GM12891 (cell line): ENCODE measurements at regions not wholly inside any gene's neighbourhood (a gene's known extent, or its start where the extent isn't known, plus 50 kb on each side); places are given as distances from the start of the nearest gene placed in this dataset.

Source experiments
- DNase-seq: peaks from one replicate; pipeline ENCODE4 v3.0.0; 2011; ENCODE audit warnings: low spot score; ENCODE audit not compliant: insufficient read length
- FAIRE-seq: peaks from 2 replicates; lab custom pipeline; 2011; peaks lifted over from hg19 to GRCh38; lab: Jason Lieb, UNC
- PAX5 ChIP-seq: IDR thresholded peaks from 2 replicates; pipeline ENCODE4 v1.6.1; 2011; ENCODE audit warnings: low read length, moderate library complexity, mild to moderate bottlenecking; ENCODE audit not compliant: insufficient read depth, severe bottlenecking
- POLR2A ChIP-seq: IDR thresholded peaks from 2 replicates; pipeline ENCODE4 v1.6.1; 2011; ENCODE audit warnings: low read depth, low read length, control low read depth
- POLR2AphosphoS5 ChIP-seq: IDR thresholded peaks from 2 replicates; pipeline ENCODE4 v1.6.1; 2011; ENCODE audit warnings: low read depth, low read length, control low read depth
- POU2F2 ChIP-seq: IDR thresholded peaks from 2 replicates; pipeline ENCODE4 v1.6.1; 2011; ENCODE audit warnings: low read depth, mild to moderate bottlenecking, control low read depth, low read length, moderate library complexity
- SPI1 ChIP-seq: IDR thresholded peaks from 2 replicates; pipeline ENCODE4 v1.6.1; 2011; ENCODE audit warnings: low read depth, low read length, control low read depth
- TAF1 ChIP-seq: IDR thresholded peaks from 2 replicates; pipeline ENCODE4 v1.6.1; 2011; ENCODE audit warnings: low read depth, low read length, control low read depth

DNA sequence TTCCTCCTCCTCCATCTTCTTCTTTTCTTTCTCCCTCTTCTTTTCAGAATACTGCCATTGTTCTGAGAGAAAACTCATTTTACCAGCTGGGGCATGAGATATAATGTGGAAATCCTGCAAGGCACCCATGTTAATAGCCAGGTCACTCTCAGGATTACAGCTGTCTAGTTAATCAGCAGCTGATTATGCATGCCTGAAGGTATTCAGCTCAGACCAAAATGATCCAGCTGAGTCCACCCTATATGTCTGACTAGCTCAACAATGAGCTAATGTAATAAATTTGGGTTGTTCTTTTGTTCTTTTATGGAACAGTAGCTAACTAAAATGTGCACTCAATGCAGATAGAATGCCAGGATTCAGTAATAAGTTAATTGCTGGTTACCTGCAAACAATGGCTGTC, 441.4 kb downstream of the KDM5D start:
- FAIRE-seq (no peak), DNase-seq (no peak)
- no peak for TF ChIP-seq TAF1
- TF ChIP-seq POU2F2, result no peak
- TF ChIP-seq PAX5, result no peak
- no peak for TF ChIP-seq POLR2AphosphoS5
- TF ChIP-seq POLR2A, result no peak
- no peak for TF ChIP-seq SPI1

DNA sequence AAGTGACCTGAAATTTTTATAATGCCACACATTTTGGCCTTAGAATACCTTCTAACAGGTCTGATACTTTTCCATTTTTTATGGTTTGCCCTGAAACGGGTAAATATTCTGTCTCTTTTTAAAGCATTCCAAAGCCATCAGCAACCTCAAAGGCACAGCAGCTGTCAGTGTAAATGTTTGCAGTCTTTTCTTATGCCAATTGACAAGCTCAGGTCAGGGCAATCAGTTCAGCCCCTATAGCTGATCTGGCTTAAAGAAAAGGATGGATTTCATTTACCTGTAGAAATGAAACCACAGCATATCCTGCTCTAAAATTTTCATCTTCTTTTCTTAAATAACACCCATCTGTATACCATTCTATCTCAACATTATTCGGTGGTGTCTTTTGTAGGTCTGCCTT, 453.6 kb downstream of the KDM5D start:
- no peak for DNase-seq
- no peak for FAIRE-seq
- TF ChIP-seq PAX5, result no peak
- no peak for TF ChIP-seq POLR2A
- TF ChIP-seq TAF1, result no peak
- no peak for TF ChIP-seq POLR2AphosphoS5
- TF ChIP-seq SPI1, result no peak
- no peak for TF ChIP-seq POU2F2

GRCh38 chrY:19274076-19274475, 470.4 kb downstream of the KDM5D start:
- FAIRE-seq, result no peak
- TF ChIP-seq SPI1 (no peak), POU2F2 (no peak), TAF1 (no peak)
- no peak for DNase-seq

- no peak for TF ChIP-seq POLR2AphosphoS5
- TF ChIP-seq PAX5, result no peak
- no peak for TF ChIP-seq POU2F2
- no peak for TF ChIP-seq POLR2A
- TF ChIP-seq SPI1, result no peak
- TF ChIP-seq TAF1, result no peak
- DNase-seq (no peak), FAIRE-seq (no peak)
These were observed 476.2 kb downstream of the KDM5D start for GRCh38 chrY:19268331-19268730.

DNA sequence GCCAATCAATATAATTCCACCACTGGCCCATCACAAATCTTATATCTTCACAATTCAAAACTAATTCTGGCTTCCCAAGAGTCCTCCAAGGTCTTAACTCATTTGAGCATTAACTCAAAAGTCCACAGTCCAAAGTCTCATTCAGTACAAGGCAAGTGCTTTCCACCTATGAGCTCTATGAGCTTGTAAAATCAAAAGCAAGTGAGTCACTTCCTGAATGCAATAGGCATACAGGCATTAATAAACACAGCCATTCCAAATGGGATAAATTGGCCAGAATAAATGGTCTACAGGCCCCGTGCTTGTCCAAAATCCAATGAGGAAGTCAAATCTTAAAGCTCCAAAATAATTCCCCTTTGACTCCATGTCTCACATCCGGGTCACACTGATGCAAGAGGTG, 479.1 kb downstream of the KDM5D start:
- TF ChIP-seq PAX5 (no peak), POLR2AphosphoS5 (no peak), TAF1 (no peak), POU2F2 (no peak), POLR2A (no peak), SPI1 (no peak)
- no peak for FAIRE-seq
- DNase-seq, result no peak

GRCh38 chrY:19262310-19262709, 482.2 kb downstream of the KDM5D start:
- no peak for FAIRE-seq
- DNase-seq, result no peak
- TF ChIP-seq POU2F2, result no peak
- no peak for TF ChIP-seq SPI1
- TF ChIP-seq PAX5, result no peak
- TF ChIP-seq TAF1, result no peak

- DNase-seq (no peak), FAIRE-seq (no peak)
- TF ChIP-seq PAX5, result no peak
- TF ChIP-seq SPI1, result no peak
- TF ChIP-seq POLR2A, result no peak
- TF ChIP-seq POLR2AphosphoS5, result no peak
- no peak for TF ChIP-seq TAF1
- TF ChIP-seq POU2F2, result no peak
These were observed 458.9 kb upstream of the HSFY2 start for GRCh38 chrY:19232276-19232994.

DNA sequence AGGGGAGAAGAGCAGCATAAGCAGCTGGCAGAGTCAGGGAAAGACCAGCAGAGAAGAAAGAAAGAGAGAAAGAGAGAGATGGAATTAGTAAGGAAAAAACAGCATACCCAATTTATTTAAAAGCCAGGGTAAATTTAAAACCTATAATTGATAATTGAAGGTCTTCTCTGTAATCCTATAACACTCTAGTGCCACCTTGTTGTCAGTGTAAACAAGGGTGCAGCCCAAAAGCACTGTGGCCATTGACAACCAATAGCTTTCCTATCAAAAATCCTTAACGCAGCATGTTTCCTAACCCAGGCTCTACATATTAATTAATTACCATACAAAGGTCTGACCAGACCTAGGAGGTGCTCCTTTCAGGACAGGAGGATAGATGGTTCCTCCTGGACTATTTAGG, 447.2 kb upstream of the HSFY2 start:
- no peak for DNase-seq
- TF ChIP-seq PAX5, result no peak
- no peak for TF ChIP-seq TAF1
- TF ChIP-seq SPI1, result no peak
- no peak for TF ChIP-seq POLR2A
- no peak for TF ChIP-seq POLR2AphosphoS5
- TF ChIP-seq POU2F2, result no peak
- FAIRE-seq, result no peak

GRCh38 chrY:19208915-19209314, 435.4 kb upstream of the HSFY2 start:
- FAIRE-seq (no peak), DNase-seq (no peak)
- TF ChIP-seq TAF1 (no peak), POLR2AphosphoS5 (no peak), PAX5 (no peak), SPI1 (no peak), POLR2A (no peak), POU2F2 (no peak)

- DNase-seq (no peak), FAIRE-seq (no peak)
- TF ChIP-seq POLR2A (no peak), PAX5 (no peak), SPI1 (no peak), TAF1 (no peak), POLR2AphosphoS5 (no peak), POU2F2 (no peak)
These were observed 433.5 kb upstream of the HSFY2 start for GRCh38 chrY:19207048-19207447.
